HAP-1 (cell line): ENCODE measurements at regions not wholly inside any gene's neighbourhood (a gene's known extent, or its start where the extent isn't known, plus 50 kb on each side); places are given as distances from the start of the nearest gene placed in this dataset.

ENCODE experiments used
- DNase-seq, 2 experiments: peaks; one replicate each; pipeline ENCODE4 v3.0.0-alpha.2; 2016 to 2020; ENCODE audit warnings: low spot score in 2 of 2
- H3K27me3 ChIP-seq: fragments of 250-450 bp; sonication (Bioruptor Pico); 2 replicates; pipeline ENCODE4 v1.5.1; 2020; ENCODE audit warnings: low read depth, mild to moderate bottlenecking, moderate library complexity
- H3K36me3 ChIP-seq: fragments of 250-450 bp; sonication (Bioruptor Pico); replicated peaks from 2 replicates; pipeline ENCODE4 v1.5.1; 2020; ENCODE audit warnings: mild to moderate bottlenecking
- H3K4me1 ChIP-seq: fragments of 250-450 bp; sonication (Bioruptor Pico); 2 replicates; pipeline ENCODE4 v1.5.1; 2020; ENCODE audit warnings: mild to moderate bottlenecking
- H3K4me3 ChIP-seq: fragments of 250-450 bp; sonication (Bioruptor Pico); 2 replicates; pipeline ENCODE4 v1.5.1; 2020; ENCODE audit warnings: mild to moderate bottlenecking, moderate library complexity
- H3K9me3 ChIP-seq: fragments of 250-450 bp; sonication (Bioruptor Pico); 2 replicates; pipeline ENCODE4 v1.5.1; 2020; ENCODE audit warnings: mild to moderate bottlenecking, moderate library complexity
- in situ Hi-C: fragments of 300-500 bp; cut with MboI; formaldehyde crosslinking; loops from 3 replicates; pipeline ENCODE4 v1.14.3; 2020; ENCODE audit warnings: low sequenced_read_pairs, inconsistent platforms, mixed read lengths

DNA sequence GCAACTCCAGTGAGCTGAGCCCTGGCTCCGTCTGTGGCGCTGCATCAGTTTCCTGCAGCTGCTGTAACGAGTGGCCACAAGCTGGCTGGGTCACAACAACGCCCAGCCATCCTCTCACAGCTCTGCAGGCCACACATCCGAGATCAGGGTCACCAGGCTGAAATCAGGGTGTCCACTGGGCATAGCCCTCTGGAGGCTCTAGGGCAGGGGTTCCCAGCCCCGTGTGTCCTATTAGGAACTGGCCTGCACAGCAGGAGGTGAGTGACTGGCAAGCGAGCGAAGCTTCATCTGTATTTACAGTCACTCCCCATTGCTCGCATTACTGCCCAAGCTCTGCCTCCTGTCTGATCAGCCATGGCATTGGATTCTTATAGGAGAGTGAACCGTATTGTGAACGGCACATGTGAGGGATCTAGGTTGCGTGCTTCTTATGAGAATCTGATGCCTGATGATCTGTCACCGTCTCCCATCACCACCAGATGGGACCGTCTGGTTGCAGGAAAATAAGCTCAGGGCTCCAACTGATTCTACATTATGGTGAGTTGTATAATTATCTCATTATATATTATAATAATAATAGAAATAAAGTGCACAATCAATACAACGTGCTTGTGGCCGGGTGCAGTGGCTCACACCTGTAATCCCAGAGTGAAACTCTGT lies 176.5 kb downstream of the SEC14L1 start:
- Histone ChIP-seq H3K9me3 (no peaks in the 10 kb centered on the region), H3K4me3 (no peak overlapping the region), H3K36me3 (no peaks in the 10 kb centered on the region; the same call in 1 of the 2 replicates), H3K4me1 (peaks cover 35% of the 10 kb centered on the region), H3K27me3 (no peaks in the 10 kb centered on the region)
- in situ Hi-C loops: no loop called here
- DNase-seq: no peak

DNA sequence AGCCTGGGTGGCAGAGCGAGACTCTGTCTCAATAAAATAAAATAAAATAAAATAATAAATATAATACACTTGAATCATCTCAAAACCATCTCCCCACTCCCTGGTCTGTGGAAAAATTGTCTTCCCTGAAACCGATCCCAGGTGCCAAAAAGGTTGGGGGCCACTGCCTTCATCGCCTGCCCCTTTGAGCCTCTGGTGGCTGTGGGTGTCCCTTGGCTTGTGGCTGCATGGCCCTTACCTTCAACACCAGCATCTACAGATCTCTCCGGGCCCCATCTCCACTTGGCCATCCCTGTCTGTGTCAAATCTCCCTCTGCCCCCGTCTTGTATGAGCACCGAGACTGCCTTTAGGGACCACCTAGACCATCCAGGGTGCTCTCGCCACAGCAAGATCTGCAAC lies 177.3 kb downstream of the SEC14L1 start:
- Histone ChIP-seq H3K36me3 (no peaks in the 10 kb centered on the region; the same call in 1 of the 2 replicates), H3K4me1 (peaks cover 43% of the 10 kb centered on the region), H3K27me3 (no peaks in the 10 kb centered on the region), H3K4me3 (no peak overlapping the region), H3K9me3 (no peaks in the 10 kb centered on the region)
- in situ Hi-C loops: no loop called here
- DNase-seq: no peak

DNA sequence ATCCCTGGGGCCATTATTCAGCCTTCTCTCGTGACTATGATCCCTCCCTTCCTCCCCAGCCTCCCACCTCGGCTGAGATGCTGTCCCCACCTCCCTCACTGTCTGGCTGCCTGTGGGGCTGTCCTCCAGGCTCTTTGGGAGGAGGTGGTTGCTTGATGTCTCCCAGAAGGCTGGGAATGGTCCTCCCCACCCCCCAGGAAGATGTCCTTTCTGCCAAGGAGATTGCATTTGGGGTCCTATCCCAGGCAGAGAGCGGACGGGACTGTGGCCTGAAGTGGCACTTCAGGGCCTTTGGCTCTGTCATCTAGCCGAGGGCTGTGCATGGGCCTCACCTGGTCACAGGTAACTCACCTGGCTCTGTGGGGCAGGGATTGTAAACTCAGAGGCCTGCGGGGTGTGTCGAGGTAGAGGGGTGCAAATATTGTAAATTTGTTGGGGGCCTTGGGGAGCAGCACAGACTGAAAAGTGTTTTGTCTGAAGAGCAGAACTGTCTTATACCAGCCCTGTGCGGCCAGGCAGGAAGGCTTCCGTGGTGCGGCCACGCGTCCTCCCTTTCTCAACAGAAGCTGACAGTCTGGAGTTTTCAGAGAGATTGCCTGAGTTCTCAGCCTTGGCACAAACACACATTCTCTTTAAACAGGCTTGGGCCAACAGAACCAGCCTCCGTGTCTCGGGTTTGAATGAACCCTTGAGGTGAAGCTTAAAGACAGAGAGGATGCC lies 177.9 kb downstream of the SEC14L1 start:
- no peaks in the 10 kb centered on the region for H3K27me3 ChIP-seq
- peak overlapping the region; percentile 45 for H3K4me3 ChIP-seq
- H3K36me3 ChIP-seq: no peaks in the 10 kb centered on the region; the same call in 1 of the 2 replicates
- DNase-seq: peak in 1 of 2 experiments; percentile 57
- in situ Hi-C loops: no loop called here
- no peaks in the 10 kb centered on the region for H3K9me3 ChIP-seq
- peaks cover 49% of the 10 kb centered on the region for H3K4me1 ChIP-seq

DNA sequence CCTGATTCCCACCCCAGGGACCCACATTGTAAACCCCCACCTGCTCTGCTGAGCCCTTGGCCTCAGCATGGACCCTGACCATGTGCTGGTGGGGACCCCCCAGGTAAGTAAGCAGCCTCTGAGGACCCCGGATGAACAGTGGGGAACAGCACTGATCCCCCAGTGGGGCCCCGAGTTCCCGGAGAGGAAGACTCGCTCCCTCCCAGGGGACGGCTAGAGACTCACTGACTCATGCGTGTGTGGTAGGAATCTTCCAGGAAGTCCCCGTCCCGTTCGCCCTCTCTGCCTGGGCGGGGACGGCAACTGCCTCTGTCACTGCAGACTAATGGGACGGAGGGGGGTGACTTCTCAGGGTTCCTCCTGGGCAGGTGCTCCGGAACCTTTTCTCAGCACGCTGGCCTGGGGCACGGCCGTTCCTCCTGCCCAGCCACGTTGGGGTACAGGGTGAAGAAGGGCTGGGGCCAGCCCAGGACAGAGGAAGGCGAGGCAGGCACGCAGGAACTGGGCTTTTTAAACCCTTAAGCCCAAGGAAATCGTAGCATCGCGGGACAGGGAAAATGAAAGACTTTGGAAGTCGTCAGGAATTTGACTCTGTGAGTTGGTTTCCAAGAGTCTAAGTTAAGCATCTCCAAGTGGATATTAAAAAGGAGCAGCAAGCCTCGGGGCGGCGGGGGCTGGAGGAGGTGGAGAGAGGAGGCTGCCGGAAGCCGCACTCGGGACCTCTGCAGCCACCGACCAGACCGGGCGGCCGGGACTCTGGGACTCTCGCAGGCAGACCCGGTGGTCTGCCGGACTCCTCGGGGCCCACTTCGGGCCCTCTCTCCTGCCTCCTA lies 178.7 kb downstream of the SEC14L1 start:
- Histone ChIP-seq H3K4me3 (peak overlapping the region; percentile 45), H3K27me3 (no peaks in the 10 kb centered on the region), H3K4me1 (peaks cover 52% of the 10 kb centered on the region), H3K36me3 (no peaks in the 10 kb centered on the region; the same call in 1 of the 2 replicates), H3K9me3 (no peaks in the 10 kb centered on the region)
- in situ Hi-C loops: no loop called here
- peak; percentile 68 to 85 for DNase-seq

DNA sequence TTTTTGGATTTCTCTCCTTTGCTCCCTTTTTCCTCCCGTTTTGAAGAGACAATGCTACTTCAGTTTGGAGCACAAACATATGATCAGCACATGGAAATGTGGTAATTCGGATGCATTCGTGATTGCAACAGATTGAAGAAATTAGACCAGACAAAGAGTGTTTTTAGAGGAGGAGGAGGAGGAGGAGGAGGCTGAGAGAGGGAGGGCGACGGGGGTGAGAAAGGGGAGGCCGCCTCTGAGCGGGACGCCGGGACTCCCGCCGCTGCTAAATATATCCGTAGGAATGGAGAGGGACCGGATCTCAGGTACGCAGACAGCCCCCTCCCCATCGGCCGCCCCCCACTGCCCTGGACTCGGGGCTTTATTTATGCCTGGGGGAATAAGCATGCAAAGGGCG lies 179.3 kb downstream of the SEC14L1 start:
- Histone ChIP-seq H3K4me3 (peak overlapping the region; percentile 45), H3K36me3 (no peaks in the 10 kb centered on the region; the same call in 1 of the 2 replicates), H3K9me3 (no peaks in the 10 kb centered on the region), H3K4me1 (peaks cover 52% of the 10 kb centered on the region), H3K27me3 (no peaks in the 10 kb centered on the region)
- peak; percentile 22 to 52 for DNase-seq
- in situ Hi-C loops: no loop called here

DNA sequence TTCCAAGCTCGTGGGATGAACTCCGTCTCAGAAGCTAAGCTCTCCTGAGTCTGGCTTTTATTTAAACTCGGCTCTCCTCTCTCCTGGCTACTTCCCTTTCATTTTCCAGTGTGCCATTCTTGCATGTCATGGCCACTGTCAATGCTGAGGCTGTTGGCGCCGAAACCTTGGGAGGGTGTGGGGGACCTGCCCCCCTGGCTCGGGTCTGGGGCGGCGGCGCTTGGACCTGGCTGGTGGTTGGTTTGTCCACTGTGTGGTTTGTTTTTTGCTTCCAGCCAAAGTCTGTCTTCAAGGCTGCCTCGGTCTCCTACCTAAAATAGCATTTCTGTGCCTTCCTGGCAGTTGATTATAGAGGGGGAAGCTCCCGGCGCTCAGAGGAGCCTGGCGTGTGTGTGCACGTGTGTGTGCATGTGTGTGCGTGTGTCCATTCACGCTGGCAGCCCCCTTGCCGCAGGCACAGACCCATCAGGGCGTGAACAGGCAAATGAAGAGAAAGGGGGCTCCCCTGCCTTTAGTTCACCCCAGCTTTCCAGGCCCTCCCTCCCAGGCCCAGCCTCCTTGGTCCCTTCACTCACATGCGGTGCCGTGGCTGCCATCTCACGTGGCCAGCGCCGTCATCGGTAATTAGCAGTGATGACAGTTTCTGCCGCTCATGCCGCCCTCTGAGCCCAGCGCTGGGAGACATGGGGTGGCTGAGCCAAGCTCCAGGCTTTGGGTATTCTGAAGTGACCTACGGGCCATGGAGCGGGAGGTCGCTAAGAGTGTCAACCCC lies 179.9 kb downstream of the SEC14L1 start:
- Histone ChIP-seq H3K36me3 (no peaks in the 10 kb centered on the region; the same call in 1 of the 2 replicates), H3K9me3 (no peaks in the 10 kb centered on the region), H3K27me3 (no peaks in the 10 kb centered on the region), H3K4me3 (peak overlapping the region; percentile 45), H3K4me1 (peaks cover 51% of the 10 kb centered on the region)
- DNase-seq: peak; percentile 35 to 72
- in situ Hi-C loops: no loop called here

DNA sequence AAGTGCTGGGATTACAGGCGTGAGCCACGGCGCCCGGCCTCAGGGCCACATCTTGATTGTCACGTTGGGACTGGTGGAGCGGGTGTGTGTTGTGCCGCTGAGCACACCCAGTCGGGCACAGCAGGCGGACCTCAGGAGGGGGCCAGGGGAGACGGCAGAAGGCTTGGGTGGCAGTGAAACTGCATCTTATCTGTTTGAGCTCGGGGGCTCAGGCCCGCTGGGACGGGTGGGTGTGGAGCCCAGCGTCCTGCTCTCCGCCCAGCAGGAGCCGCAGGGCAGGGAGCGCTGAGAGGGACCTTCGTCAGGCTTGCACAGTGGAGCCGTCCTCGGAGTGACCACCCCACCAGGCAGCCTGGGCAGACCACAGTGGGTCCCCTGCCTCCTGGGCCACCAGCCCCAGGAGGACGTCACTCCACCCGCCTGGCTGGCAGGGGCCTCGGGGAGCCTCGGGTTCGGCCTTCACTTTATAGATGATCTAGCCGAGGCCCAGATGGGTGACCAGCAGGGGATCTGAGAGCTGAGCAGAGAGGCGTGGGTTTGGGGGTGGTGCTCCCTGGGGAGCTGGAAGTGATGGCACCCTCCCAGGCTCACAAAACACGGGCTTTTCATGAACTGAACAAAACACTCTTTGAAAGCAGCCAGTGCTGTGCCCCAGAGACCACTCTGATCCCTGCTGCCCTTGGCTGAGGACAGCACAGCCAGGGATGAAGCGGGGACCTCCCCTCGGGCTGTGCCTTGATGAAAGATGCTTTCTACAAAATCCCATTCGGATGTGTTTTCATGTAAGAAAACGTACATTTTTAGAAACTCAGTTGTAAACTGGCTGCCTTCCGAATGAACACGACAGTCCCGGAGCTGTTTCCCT lies 181.1 kb downstream of the SEC14L1 start:
- peaks cover 8% of the 10 kb centered on the region; the same call in 1 of the 2 replicates for H3K36me3 ChIP-seq
- H3K9me3 ChIP-seq: no peaks in the 10 kb centered on the region
- peak overlapping the region; percentile 45 for H3K4me3 ChIP-seq
- H3K4me1 ChIP-seq: peaks cover 50% of the 10 kb centered on the region
- no peaks in the 10 kb centered on the region for H3K27me3 ChIP-seq
- DNase-seq: peak in 1 of 2 experiments; percentile 43
- in situ Hi-C loops: no loop called here

DNA sequence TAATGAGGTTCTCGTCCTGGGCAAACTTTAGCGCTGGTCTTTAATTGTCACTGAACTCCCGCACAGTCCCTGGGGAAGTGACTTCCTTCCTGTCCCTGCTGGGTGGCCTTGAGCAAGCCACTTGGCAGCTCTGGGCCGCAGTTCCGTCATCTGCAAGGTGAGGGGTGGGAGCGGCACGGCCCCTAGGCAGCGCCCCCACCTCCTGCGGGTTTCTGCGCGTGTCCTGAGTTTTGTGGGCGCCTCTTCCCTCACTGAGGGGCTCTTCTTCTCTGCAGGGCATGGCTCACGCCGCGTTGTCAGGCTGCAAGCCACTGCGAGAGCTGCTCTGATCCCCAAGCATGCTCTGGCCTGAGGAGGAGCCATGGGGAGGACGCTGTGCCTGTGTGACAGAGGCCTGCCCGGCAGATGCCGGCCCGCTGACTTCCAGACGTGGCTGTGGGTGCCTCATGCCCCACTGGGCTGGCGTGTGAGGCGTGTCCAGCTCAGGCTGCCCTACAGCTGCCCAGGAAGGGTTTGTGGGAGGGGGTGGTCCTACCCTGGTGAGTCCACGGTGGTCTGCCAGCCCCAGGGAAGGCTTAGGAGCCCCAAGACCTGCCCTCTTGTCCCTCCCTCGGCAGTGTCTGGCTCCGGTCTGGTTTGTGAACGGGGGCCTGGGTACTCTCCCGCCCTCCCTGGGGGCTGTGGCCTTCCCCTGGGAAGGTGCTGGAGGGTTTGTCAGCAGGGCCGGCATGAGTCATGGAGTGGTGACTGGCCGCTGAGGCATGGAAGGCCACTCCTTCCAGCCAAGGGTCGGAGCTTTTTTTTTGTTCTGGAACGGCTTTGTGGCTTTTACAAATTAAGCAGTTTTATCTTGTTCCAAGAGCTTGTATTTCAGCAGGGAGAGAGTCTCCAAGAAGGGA lies 182.0 kb downstream of the SEC14L1 start:
- Histone ChIP-seq H3K9me3 (no peaks in the 10 kb centered on the region), H3K27me3 (no peaks in the 10 kb centered on the region), H3K36me3 (peaks cover 8% of the 10 kb centered on the region; the same call in 1 of the 2 replicates), H3K4me1 (peaks cover 50% of the 10 kb centered on the region), H3K4me3 (peak overlapping the region; percentile 45)
- in situ Hi-C loops: no loop called here
- peak; percentile 53 to 82 for DNase-seq

DNA sequence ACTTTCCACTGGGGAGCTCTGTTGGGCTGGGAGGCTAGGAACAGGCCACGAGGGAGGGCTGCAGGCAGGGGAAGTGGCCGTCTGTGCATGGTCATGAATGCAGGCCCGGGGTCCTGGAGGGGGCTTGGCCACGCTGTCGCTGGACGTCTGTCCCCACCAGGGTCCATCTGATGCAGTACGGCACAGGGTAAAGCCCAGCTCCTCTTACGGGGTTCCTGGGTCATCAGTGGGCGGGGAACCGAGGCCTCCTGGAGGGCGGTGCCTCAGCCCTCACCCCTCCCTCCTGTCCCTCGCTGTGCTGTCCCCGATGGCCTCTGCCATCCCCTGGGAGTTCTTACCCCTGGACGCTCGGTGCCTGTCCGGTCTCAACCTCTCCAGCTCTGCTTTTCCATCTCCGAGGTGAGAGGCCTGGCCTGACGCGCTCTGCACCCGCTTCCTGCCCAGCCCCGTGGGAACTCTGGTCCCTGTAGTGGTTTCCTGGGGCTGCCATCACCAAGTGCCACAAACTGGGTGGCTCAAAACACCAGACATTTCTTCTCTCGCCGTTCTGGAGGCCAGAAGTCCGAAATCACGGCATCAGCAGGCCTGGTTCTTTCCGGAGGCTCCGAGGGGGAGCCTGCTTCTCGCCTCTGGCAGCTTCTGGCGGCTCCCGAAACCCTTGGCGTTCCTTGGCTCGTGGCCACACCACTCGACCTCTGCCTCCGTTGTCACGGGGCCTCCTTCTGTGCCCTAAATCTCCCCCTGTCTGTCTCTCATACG lies 182.8 kb downstream of the SEC14L1 start:
- Histone ChIP-seq H3K36me3 (peaks cover 8% of the 10 kb centered on the region; the same call in 1 of the 2 replicates), H3K27me3 (no peaks in the 10 kb centered on the region), H3K9me3 (no peaks in the 10 kb centered on the region), H3K4me1 (peaks cover 43% of the 10 kb centered on the region), H3K4me3 (peak overlapping the region; percentile 45)
- in situ Hi-C loops: no loop called here
- DNase-seq: no peak

DNA sequence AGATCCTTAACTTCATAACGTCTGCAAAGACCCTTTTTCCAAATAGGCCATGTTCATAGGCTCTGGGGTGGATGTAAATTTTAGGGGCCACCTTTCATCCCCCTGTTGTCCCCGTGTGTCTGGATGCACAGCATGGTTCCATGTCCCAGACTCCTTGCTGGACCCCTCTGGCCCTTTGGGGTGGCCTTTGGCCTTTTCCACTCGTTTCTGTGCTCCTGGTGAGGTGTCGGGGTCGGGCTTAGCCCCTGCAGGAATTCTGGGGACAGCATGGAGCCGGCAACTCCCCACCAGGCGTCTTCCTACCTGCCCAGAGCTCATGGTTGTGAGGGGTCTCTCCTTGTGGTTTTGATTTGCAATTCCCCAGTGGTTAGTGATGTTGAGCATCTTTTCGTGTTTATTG lies 183.5 kb downstream of the SEC14L1 start:
- Histone ChIP-seq H3K36me3 (peaks cover 8% of the 10 kb centered on the region; the same call in 1 of the 2 replicates), H3K27me3 (no peaks in the 10 kb centered on the region), H3K4me1 (peaks cover 37% of the 10 kb centered on the region), H3K9me3 (no peaks in the 10 kb centered on the region), H3K4me3 (no peak overlapping the region)
- in situ Hi-C loops: no loop called here
- DNase-seq: peak in 1 of 2 experiments; percentile 5

DNA sequence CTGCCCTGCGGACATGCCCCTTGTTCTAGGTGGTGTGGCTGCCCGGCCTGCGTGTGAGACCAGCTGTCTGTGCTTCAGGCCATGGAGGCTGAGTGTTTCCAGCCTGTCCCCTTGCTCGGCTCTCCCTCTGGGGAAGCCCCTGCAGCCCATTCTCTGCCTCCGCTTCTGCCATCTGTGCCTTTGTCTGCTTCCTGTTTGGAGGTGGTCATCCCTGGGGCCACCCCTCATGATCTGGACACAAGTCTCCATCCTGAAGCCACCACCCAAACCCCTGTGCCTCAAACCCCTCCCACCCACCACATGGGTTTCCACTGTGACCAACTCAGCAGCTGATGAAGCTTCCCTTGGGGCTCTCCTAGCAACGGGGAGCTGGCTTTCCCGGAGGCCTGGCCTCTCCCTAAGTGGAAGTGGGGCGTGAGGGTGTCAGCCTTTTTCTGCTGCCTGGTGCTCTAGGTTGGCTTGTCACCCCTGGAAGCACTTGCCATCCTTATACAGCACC lies 184.9 kb downstream of the SEC14L1 start:
- H3K9me3 ChIP-seq: no peaks in the 10 kb centered on the region
- in situ Hi-C loops: loop anchor here (5.0 kb wide), 1 partner anchor 172 kb away; no protein-coding TSS in a partner anchor
- H3K4me1 ChIP-seq: peaks cover 30% of the 10 kb centered on the region
- H3K4me3 ChIP-seq: no peak overlapping the region
- peaks cover 8% of the 10 kb centered on the region; the same call in 1 of the 2 replicates for H3K36me3 ChIP-seq
- no peaks in the 10 kb centered on the region for H3K27me3 ChIP-seq
- peak in 1 of 2 experiments; percentile 6 for DNase-seq
